CD1c-positive myeloid dendritic cell (primary cell): ENCODE measurements at regions not wholly inside any gene's neighbourhood (a gene's known extent, or its start where the extent isn't known, plus 50 kb on each side); places are given as distances from the start of the nearest gene placed in this dataset.

Source experiments
- DNase-seq: peaks from one replicate; pipeline ENCODE4 v3.0.0-alpha.2; 2016; ENCODE audit errors: extremely low spot score

DNA sequence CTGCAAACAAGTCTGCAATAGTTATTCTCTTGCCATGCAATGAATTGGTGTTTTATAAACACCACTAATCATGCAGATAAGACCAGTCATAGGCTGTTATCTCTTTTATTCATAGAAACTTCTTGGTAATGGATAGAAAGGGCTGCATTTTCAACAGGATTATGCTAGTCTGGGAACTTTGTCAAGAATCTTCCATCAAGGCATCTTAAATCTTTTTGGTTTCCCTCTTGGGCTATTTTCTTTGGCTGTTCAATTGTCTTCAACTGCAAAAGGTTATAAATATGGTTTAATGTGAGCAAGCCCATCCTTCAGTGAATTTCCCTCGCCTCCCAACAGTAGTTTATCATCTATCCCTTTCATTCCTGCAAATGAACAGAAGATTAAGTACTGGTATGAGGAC lies 59.0 kb upstream of the MINAR1 start:
- DNase-seq: no peak

DNA sequence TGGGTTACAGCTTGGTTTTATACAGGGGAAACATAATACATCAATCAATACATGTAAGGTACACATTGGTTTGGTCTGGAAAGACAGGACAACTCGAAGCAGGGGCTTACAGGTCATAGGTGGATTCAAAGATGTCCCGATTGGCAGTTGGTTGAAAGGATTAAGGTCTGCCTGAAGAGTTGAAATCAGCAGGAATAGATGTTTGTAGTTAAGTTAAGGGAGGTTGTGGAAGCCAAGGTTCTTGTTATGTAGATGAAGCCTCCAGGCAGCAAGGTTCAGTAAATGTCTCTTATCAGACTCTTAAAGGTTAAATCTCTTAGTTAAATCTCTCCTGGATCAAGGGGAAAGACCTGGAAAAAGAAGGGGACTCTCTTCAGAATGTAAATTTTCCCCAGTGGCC lies 58.4 kb upstream of the MINAR1 start:
- DNase-seq: no peak

DNA sequence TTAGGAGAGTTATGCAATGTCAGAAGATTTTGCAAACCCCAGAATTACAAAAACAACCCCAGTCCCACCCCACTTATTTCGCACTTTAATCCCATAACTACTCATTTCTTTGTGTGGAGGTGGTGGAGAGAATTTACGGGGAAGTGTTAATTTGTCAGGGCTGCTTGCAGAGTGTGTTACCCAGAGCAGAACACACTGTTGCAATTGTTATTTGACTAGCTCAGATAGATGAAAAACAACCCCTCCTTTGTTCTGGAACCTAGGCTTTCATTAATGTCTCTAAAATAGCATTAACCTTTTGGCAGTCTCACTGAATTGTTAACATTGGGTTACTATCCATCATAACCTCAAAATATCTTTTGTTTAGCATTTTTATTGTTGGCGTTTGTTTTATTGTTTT lies 55.8 kb upstream of the MINAR1 start:
- DNase-seq: no peak

DNA sequence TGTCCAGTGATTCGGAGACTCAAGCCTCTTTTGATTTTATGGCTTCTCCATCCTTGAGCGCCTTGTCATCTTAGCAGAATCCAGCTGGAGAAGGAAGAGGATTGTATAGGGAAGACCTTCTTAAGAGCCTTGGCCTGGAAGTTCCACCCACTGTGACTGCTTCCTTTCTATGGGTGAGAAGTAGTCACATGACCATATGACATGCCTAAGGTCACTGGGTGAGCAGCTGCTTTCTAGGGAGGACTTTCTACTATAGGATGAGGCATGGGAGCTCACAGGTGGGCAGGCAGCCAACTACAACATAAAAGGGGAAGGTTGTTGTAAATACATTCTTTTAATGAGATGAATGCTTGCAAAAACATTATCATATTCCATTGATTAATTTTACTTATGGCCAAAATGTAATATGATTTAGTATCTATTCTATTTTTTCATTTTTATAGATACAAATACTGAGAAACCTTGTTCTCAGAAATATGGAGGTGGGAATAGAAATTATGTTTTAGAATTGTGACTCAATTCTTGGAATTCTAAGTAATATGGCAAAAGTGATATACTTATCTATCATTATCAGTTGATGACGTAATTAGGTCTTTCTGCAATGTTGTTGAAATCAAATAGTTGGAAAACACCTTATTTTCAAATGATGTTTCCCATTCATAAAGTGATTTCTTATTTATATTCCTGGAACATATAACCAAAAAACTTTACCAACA lies 53.6 kb upstream of the MINAR1 start:
- DNase-seq: peak; percentile 14

DNA sequence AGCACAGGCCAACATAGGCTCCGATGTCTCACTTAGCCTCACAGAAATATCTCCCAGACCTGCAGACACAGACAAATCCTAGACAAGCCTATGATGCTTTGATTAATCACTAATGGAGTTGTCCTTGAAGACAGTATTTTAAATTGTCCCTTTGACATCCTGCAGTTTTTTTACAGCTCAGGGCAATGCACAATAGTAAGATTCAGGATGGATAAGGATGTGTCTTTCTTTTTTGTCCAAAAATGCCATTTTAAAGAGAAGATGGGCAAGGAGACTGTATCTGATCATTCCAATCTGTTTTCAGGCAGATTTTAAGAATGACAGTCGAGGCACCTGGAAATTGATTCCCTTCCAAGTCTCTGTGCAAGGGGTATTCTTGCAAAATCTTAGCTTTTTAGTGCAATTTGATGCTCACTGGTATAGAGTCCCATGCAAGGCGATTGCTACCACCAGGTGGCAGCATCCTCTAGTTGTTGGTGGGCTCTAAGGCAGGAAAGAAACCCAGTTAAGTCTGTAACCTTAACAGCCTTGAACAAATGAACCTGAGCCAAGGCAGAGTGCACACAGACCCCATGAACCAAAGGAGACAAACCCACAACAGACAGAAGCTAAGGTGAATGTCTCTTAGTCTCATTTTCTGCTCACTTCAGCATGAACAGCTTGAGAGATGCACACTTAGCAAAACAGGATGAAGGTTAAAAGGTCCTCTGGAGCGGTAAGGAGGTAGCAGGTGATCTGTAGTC lies 51.2 kb upstream of the MINAR1 start:
- peak; percentile 73 for DNase-seq

DNA sequence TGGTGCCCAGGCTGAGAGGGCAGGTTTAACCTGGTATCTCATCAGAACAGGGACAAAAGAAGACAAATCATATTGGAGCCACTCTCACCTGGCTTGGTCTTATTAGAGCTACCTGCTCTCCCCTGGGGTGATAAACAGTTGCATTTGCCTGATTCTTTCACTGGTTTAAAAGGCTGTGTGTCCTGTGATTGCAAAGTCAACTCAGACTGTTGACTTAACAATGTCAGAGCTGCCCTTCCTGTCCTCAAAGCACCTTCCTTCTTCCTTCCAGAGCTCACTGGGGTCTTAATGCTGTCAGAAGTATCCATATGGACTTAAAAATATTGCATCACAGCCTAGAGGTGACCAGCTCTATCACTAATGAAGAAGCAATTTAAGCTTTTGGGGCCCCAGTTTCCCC lies 50.5 kb upstream of the MINAR1 start:
- no peak for DNase-seq
